HG03469 (cell line): ENCODE measurements at regions not wholly inside any gene's neighbourhood (a gene's known extent, or its start where the extent isn't known, plus 50 kb on each side); places are given as distances from the start of the nearest gene placed in this dataset.

Experiments
- ATAC-seq: cut with Tn5 transposase; IDR thresholded peaks from one replicate; pipeline ENCODE4 v1.9.1; 2021; ENCODE audit warnings: mild to moderate bottlenecking, moderate library complexity, moderate number of reproducible peaks; ENCODE audit not compliant: unreplicated experiment

GRCh38 chr9:106626936-106627335, 236.0 kb upstream of the ZNF462 start:
- no peak for ATAC-seq

DNA sequence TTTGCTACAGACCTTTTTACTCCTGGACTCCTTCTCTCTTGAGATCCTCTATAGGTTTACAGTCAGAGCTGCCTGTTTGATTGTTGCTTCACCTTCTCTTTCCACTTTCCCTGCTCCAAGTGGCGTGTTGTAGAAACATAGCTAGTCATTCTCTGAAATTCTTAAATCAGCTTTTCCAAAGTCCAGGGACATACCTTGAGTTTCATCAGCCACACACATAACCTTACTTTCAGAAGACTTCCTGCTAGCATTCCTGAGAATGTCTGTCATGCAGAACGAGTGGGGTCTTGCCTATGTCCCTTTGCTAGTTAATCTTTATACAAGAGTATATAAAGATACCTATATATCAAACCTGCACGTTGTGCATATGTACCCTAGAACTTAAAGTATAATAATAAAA, 230.3 kb upstream of the ZNF462 start:
- ATAC-seq: no peak

- ATAC-seq: no peak
Observed at GRCh38 chr9:106634183-106634582, 228.8 kb upstream of the ZNF462 start.

GRCh38 chr9:106634641-106635040, 228.3 kb upstream of the ZNF462 start:
- ATAC-seq: no peak

GRCh38 chr9:106637486-106637885, 225.5 kb upstream of the ZNF462 start:
- ATAC-seq: no peak

DNA sequence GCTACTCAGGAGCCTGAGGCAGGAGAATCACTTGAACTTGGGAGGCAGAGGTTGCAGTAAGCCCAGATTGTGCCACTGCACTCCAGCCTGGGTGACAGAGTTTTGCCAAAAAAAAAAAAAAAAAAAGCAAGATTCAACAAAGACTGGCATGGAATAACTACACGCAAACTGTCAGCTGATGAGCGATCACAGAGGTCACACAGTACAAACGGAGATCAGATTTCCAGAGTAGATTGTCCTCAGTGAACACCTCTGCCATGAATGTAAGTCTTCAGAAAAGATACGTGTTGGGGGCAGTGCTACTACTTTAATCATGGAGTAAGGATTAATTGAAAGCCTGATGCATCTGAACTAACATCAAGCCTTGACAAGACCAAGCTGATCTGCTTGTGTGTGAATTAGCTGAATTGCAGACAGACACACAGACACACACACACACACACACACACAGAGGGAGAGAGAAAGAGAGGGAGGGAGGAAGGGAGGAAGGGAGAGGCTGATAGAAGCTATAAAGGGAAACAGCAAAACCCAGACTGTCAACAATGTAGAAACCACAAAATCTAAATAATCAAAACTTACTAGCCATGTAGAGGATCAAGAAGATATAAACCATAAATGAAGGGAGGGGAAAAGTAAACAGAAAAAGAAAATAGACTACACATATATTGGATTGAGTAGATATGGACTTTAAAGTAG, 222.9 kb upstream of the ZNF462 start:
- no peak for ATAC-seq

GRCh38 chr9:106643211-106643930, 219.6 kb upstream of the ZNF462 start:
- ATAC-seq: no peak

DNA sequence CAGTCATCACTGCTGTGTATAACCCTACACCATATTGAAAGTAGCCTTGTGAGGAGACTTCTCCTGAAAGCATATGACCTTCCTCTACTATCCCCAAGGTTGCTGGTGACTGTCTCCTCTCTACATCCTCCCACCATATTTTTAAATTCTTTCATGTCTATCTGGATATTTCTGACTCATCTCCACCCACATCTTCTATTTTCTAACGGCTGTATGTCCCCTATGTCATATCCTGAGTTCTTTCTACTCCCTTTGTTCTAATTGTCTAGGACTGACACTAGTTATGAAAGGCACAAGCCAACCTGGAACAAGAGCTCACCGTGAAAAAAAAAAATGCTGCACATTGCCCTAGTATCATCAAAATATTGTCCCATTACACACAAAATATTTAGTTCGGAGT, 218.3 kb upstream of the ZNF462 start:
- ATAC-seq: no peak

- ATAC-seq: no peak
Observed at GRCh38 chr9:106648799-106649198, 214.2 kb upstream of the ZNF462 start.

GRCh38 chr9:106649664-106650063, 213.3 kb upstream of the ZNF462 start:
- ATAC-seq: no peak

GRCh38 chr9:106653213-106653612, 209.8 kb upstream of the ZNF462 start:
- no peak for ATAC-seq

GRCh38 chr9:106655966-106656365, 207.0 kb upstream of the ZNF462 start:
- no peak for ATAC-seq

DNA sequence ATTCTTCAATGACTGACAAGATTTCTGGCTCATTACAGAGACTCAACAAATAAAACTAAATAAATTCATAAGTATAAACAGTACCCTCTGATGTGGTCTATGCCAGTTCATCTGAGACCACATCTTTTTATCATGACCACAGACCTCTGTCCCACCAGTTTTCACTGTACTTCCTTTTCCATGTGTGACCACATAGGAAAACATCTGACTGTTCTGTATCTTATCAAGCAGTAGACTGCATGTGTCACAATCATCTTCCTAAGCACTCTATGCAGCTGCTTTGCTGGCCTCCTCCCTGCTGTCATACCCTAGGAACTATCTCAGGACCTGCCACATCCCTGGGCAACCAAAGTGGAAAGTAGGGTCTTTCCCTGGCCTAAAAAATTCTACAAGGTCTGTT, 205.0 kb upstream of the ZNF462 start:
- no peak for ATAC-seq

DNA sequence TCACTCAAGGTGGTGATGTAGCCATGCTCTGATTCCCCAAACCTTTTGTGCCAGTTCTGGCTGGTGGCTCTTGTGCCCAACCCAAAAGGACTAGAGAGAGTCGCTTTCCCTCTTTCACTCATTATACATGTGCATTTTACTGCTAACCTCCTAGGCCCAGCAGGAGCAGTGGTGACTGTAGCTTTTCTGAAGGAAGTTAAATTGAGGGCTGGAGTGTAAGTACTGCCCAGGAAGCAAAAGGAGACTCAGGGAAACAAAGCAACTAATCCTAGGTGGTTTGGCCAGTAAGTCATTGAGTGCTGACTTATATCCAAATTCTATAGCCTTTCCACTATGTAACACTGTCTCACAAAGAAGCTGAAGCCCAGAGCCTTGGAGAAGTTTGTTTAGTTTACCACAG, 194.4 kb upstream of the ZNF462 start:
- no peak for ATAC-seq

GRCh38 chr9:106669835-106670234, 193.1 kb upstream of the ZNF462 start:
- no peak for ATAC-seq

DNA sequence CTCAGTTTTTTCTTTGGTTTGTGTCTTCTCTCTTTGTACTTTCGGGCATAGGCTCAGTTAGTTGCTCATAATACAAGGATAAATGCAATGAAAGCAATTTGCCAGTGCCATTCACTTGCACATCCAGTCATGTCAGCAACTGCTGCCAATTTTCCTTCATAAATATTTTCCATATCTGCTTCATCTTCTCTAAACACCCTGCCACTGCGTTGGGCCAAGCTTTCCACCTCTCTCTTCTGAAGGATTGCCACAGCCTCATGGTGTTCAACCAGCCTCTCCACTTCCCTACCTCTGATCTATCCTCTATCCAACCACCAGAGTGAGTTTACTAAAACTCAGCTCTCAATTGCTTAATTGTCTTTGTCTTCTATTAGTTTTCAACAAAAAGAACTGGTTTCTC, 192.5 kb upstream of the ZNF462 start:
- ATAC-seq: no peak

DNA sequence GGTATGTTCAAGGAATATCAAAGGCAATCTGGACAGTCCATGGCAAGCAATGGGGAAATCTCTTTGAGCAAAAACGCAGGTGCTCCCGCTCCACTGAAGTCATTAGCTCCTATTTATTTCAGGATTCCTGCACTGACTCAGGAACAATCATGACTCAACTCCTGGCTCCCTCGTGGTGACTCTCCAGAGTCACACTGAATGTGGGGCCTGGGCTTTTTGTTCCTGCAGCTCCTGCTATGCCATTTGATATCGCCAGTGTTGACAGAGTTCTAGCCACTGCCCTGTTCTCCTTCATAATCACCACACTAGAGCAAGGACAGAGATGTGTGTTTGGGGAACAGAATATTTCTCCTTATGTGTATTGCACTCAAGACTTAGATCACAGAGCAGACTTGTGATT, 187.2 kb upstream of the ZNF462 start:
- ATAC-seq: no peak

DNA sequence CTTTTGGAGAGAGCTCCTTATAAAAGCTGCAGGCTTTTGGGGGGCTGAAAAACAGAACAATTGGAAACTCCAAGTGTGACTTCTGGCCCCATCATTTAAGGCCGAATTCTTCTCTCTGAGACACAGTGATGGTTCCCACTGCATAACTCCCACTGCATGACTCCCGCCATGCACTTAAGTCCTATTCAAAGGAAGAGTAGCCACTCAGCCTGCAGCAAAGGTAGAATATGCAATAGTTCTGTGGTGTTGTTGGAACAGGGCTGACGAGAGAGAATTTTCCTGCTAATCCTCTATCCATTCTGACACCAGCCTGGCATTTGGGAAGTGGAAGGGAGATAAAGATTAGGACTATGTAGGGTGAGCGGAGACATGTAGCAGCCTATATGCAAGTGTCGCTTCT, 185.6 kb upstream of the ZNF462 start:
- ATAC-seq: no peak

DNA sequence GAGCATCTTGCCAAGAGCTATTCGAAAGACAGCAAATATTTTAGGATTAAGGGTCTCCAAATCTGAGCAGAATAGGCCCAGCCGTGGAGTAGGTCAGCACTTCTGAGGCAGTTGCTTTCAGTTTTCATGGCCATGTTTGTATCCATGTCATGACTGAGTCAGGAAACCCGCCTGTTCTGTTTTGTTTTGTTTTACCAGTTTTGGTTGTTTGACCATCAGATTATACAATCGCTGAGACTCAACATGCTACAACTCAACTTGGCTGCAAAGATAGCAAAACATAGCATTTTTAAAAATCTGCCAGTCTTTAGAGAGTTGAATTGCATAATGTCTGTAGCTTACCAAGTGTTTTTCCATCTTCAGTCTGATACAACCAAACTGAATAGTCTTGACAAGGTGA, 185.1 kb upstream of the ZNF462 start:
- no peak for ATAC-seq

- ATAC-seq: no peak
Observed at GRCh38 chr9:106678273-106678672, 184.7 kb upstream of the ZNF462 start.

GRCh38 chr9:106682420-106682819, 180.5 kb upstream of the ZNF462 start:
- no peak for ATAC-seq

DNA sequence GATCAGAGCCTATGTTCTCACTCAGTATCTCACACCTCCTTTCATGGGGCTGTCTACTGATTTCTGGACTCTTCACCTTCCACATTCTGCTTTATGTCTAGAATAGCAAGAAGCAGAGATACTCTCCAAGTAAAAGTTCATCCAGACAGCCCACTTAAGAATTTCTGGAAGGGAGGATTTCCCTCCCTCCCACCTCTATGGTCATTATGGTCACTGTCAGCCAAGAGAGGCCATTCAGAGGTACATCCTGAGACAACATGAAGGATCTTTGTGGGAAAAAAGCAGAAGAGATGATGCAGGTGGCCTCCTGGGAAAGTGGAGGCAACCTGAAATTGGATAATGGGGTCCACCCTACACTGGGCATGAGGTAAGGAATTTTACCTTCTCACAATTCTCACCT, 179.5 kb upstream of the ZNF462 start:
- no peak for ATAC-seq
